ENCODE measurements at regions not wholly inside any gene's neighbourhood (a gene's known extent, or its start where the extent isn't known, plus 50 kb on each side); places are given as distances from the start of the nearest gene placed in this dataset.

DNA sequence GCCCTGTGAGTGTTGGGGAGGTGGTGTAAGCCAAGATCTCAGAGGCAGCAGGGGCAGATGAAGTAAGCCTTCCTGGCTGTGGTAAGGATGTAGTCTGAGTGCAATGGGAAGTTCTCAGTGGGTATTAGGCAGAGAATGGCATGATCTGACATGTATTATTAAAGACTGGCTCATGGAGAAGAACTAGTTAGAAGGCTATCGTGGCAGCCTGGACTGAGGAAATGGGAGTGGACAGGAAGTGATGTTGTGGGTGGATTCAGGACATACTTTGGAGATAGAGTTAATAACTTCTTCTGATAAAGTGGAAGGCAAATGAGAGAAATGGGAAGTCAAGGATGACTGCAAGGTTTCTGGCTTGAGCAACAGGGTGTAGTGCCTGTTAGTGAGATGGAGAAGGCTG, 250.9 kb upstream of the CFAP20DC start:
- TF ChIP-seq, protein P1, sequence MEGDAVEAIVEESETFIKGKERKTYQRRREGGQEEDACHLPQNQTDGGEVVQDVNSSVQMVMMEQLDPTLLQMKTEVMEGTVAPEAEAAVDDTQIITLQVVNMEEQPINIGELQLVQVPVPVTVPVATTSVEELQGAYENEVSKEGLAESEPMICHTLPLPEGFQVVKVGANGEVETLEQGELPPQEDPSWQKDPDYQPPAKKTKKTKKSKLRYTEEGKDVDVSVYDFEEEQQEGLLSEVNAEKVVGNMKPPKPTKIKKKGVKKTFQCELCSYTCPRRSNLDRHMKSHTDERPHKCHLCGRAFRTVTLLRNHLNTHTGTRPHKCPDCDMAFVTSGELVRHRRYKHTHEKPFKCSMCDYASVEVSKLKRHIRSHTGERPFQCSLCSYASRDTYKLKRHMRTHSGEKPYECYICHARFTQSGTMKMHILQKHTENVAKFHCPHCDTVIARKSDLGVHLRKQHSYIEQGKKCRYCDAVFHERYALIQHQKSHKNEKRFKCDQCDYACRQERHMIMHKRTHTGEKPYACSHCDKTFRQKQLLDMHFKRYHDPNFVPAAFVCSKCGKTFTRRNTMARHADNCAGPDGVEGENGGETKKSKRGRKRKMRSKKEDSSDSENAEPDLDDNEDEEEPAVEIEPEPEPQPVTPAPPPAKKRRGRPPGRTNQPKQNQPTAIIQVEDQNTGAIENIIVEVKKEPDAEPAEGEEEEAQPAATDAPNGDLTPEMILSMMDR (IDR thresholded peaks at IDR 0.05; ENCODE audit: poor library complexity, severe bottlenecking), result no peak
- H3K27me3 ChIP-seq (ENCODE audit: insufficient read depth, poor library complexity, severe bottlenecking), result no peaks in the 10 kb centered on the region
- peak; percentile 79 for ATAC-seq (ENCODE audit: low read depth)
- H3K4me1 ChIP-seq (ENCODE audit: insufficient read depth, poor library complexity, severe bottlenecking), result peaks cover 7% of the 10 kb centered on the region
- no peak for DNase-seq (ENCODE audit: low spot score)
- H3K4me3 ChIP-seq (ENCODE audit: severe bottlenecking), result no peak overlapping the region
- peak overlapping the region; percentile 32 for H3K27ac ChIP-seq (ENCODE audit: poor library complexity, severe bottlenecking)
- no peaks in the 10 kb centered on the region for H3K9me3 ChIP-seq (ENCODE audit: severe bottlenecking)
- no peaks in the 10 kb centered on the region for H3K36me3 ChIP-seq (ENCODE audit: low read depth)

DNA sequence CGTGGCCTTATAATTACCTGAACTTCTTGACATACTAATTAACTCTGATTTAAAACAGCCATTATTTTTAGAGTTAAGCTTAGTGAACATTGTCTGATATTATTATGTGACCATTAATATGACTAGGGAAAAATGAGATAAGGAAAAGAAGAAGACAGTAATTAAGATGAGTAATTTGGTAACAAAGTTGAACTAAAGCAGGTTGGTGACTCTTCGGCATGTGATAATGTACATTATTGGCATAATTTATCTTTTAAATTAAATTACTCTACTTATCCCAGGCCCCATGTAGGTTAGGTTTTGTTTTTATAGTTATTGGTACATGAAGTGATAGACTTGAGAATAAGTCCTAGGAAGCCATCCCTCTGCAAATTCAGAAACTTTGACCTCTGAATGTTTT, 249.7 kb upstream of the CFAP20DC start:
- DNase-seq (ENCODE audit: low spot score), result no peak
- no peak for ATAC-seq (ENCODE audit: low read depth)

DNA sequence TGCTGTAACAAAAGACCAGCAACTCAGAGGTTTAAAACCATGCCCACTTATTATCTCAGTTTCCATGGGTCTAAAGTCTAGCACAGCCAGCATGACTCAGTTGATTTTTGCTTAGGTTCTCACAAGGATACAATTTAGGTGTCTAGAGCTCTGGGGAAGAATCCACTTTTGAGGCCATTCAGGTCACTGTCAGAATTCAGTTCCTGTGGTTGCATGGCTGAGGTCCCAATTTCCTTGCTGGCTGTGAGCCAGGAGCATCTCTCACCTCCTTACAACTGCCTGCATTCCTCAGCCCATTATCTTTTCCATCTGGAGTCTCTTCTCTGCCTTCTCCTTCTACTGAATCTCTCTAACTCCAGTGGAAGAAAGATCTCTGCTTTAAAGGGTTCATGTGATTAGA, 240.5 kb upstream of the CFAP20DC start:
- DNase-seq (ENCODE audit: low spot score), result no peak
- Histone ChIP-seq H3K4me3 (ENCODE audit: severe bottlenecking) (no peak overlapping the region), H3K9me3 (ENCODE audit: severe bottlenecking) (no peaks in the 10 kb centered on the region), H3K4me1 (ENCODE audit: insufficient read depth, poor library complexity, severe bottlenecking) (no peaks in the 10 kb centered on the region), H3K27me3 (ENCODE audit: insufficient read depth, poor library complexity, severe bottlenecking) (no peaks in the 10 kb centered on the region), H3K27ac (ENCODE audit: poor library complexity, severe bottlenecking) (no peak overlapping the region), H3K36me3 (ENCODE audit: low read depth) (no peaks in the 10 kb centered on the region)
- no peak for ATAC-seq (ENCODE audit: low read depth)
- TF ChIP-seq, protein P1 (IDR thresholded peaks at IDR 0.05; ENCODE audit: poor library complexity, severe bottlenecking), result no peak

More for the DNA sequence above, 249.7 kb upstream of the CFAP20DC start:
- TF ChIP-seq, protein P1 (IDR thresholded peaks at IDR 0.05; ENCODE audit: poor library complexity, severe bottlenecking), result no peak
- H3K4me3 ChIP-seq (ENCODE audit: severe bottlenecking), result no peak overlapping the region
- no peaks in the 10 kb centered on the region for H3K36me3 ChIP-seq (ENCODE audit: low read depth)
- H3K27me3 ChIP-seq (ENCODE audit: insufficient read depth, poor library complexity, severe bottlenecking), result no peaks in the 10 kb centered on the region
- no peak overlapping the region for H3K27ac ChIP-seq (ENCODE audit: poor library complexity, severe bottlenecking)
- H3K9me3 ChIP-seq (ENCODE audit: severe bottlenecking), result no peaks in the 10 kb centered on the region
- H3K4me1 ChIP-seq (ENCODE audit: insufficient read depth, poor library complexity, severe bottlenecking), result peaks cover 7% of the 10 kb centered on the region

DNA sequence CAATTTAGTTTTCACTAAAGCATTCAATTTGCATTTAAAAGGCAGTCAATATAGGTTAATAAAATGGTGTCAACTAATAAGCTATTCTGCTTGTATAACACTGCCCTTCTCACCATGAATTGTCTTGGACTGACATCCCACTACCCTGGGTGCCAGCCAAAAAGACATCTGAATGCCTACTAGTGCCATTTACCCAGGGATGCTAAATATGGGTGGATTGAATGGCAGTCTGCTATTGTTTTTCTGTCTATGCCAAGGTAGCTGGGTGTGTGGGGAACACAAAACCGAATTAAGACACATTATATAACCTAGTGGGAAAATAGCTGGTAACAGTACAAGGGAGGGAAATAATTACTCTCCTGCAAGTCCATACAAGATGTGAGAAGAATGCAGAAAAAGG, 240.0 kb upstream of the CFAP20DC start:
- no peak for DNase-seq (ENCODE audit: low spot score)
- no peak for ATAC-seq (ENCODE audit: low read depth)
- no peaks in the 10 kb centered on the region for H3K9me3 ChIP-seq (ENCODE audit: severe bottlenecking)
- H3K36me3 ChIP-seq (ENCODE audit: low read depth), result no peaks in the 10 kb centered on the region
- TF ChIP-seq, protein P1 (IDR thresholded peaks at IDR 0.05; ENCODE audit: poor library complexity, severe bottlenecking), result no peak
- H3K4me3 ChIP-seq (ENCODE audit: severe bottlenecking), result no peak overlapping the region
- no peaks in the 10 kb centered on the region for H3K4me1 ChIP-seq (ENCODE audit: insufficient read depth, poor library complexity, severe bottlenecking)
- H3K27me3 ChIP-seq (ENCODE audit: insufficient read depth, poor library complexity, severe bottlenecking), result no peaks in the 10 kb centered on the region
- no peak overlapping the region for H3K27ac ChIP-seq (ENCODE audit: poor library complexity, severe bottlenecking)

DNA sequence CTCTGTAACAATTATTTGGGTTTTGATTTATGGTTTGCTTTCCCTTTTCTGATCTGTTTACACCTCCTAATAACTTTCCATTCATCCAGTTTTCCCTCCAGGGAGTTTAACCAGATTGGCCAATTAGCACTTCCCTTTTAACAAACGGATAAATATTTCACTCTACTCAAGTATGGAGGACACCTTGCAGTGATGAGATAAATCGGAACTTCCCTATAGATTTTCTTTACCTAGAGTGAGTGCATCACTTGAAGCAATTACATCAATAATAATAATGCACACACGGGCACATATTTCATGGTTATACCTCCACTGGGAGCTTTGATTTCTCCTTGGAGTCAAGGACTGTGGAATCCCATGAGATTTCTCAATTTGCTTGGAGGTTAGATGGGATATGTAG, 239.1 kb upstream of the CFAP20DC start:
- Histone ChIP-seq H3K27me3 (ENCODE audit: insufficient read depth, poor library complexity, severe bottlenecking) (no peaks in the 10 kb centered on the region), H3K9me3 (ENCODE audit: severe bottlenecking) (no peaks in the 10 kb centered on the region), H3K4me3 (ENCODE audit: severe bottlenecking) (no peak overlapping the region), H3K4me1 (ENCODE audit: insufficient read depth, poor library complexity, severe bottlenecking) (no peaks in the 10 kb centered on the region), H3K27ac (ENCODE audit: poor library complexity, severe bottlenecking) (no peak overlapping the region), H3K36me3 (ENCODE audit: low read depth) (no peaks in the 10 kb centered on the region)
- no peak for ATAC-seq (ENCODE audit: low read depth)
- no peak for DNase-seq (ENCODE audit: low spot score)
- TF ChIP-seq, protein P1 (IDR thresholded peaks at IDR 0.05; ENCODE audit: poor library complexity, severe bottlenecking), result no peak

Data from RWPE2 (cell line).